ENCODE measurements at regions not wholly inside any gene's neighbourhood (a gene's known extent, or its start where the extent isn't known, plus 50 kb on each side); places are given as distances from the start of the nearest gene placed in this dataset.
"Not testable (repeated sequence)": the region's sequence is repeated elsewhere in the genome, so short reads cannot be mapped to it uniquely, and the experiment has no call there.

DNA sequence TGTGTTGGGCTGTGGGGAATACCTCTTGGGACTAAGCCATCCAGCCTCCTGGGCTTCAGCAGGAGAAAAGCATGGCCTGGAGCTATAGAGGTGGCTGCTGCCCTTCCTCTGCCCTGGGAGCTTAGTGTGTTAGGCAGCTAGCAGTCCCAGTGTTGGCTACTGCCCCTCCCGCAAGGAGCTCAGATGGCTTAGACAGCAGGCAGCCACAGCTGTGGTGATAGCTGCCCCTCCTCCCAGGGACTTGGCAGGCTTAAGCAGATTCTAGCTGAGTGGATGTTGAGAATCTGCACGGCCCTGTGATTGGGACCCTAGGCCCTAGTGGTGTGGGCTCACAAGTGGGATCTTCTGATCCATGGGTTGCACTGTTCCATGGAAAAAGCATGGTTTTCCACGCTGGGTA, 264.5 kb downstream of the TDRD3 start:
- Histone ChIP-seq H3K4me1 (ENCODE audit: control insufficient read depth, insufficient read depth, low read length, unreplicated experiment) (no peaks in the 10 kb centered on the region), H3K27ac (ENCODE audit: low read depth, low read length) (no peak overlapping the region), H3K79me2 (ENCODE audit: control insufficient read depth, insufficient read depth, low read length, unreplicated experiment) (no peaks in the 10 kb centered on the region), H3K36me3 (ENCODE audit: insufficient read depth, low read length) (no peaks in the 10 kb centered on the region), H2AFZ (ENCODE audit: low read length, unreplicated experiment) (no peak overlapping the region), H3K4me3 (ENCODE audit: low read depth, low read length) (no peak overlapping the region), H3K27me3 (ENCODE audit: insufficient read depth, low read length) (no peaks in the 10 kb centered on the region)

DNA sequence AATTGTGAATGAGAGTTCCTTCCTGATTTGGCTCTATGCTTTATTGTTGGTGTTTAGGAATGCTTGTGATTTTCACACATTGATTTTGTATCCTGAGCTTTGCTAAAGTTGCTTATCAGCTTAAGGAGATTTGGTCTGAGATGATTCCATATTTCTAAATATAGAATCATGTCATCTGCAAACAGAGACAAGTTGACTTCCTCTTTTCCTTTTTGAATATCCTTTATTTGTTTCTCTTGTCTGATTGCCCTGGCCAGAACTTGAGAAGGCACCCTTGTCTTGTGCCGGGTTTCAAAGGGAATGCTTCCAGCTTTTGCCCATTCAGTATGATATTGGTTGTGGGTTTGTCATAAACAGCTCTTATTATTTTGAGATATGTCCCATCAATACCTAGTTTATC, 260.6 kb downstream of the TDRD3 start:
- not testable (repeated sequence) for H2AFZ ChIP-seq (ENCODE audit: low read length, unreplicated experiment); H3K36me3 ChIP-seq (ENCODE audit: insufficient read depth, low read length)

GRCh38 chr13:60655256-60655655, 258.2 kb downstream of the TDRD3 start:
- Histone ChIP-seq H3K4me1 (ENCODE audit: control insufficient read depth, insufficient read depth, low read length, unreplicated experiment) (no peaks in the 10 kb centered on the region), H3K79me2 (ENCODE audit: control insufficient read depth, insufficient read depth, low read length, unreplicated experiment) (no peaks in the 10 kb centered on the region), H3K27me3 (ENCODE audit: insufficient read depth, low read length) (peaks cover 8% of the 10 kb centered on the region), H3K36me3 (ENCODE audit: insufficient read depth, low read length) (no peaks in the 10 kb centered on the region), H3K27ac (ENCODE audit: low read depth, low read length) (no peak overlapping the region), H3K4me3 (ENCODE audit: low read depth, low read length) (no peak overlapping the region), H2AFZ (ENCODE audit: low read length, unreplicated experiment) (no peak overlapping the region)

More for the DNA sequence above, 260.6 kb downstream of the TDRD3 start:
- not testable (repeated sequence) for H3K27ac ChIP-seq (ENCODE audit: low read depth, low read length); H3K27me3 ChIP-seq (ENCODE audit: insufficient read depth, low read length); H3K4me1 ChIP-seq (ENCODE audit: control insufficient read depth, insufficient read depth, low read length, unreplicated experiment); H3K4me3 ChIP-seq (ENCODE audit: low read depth, low read length); H3K79me2 ChIP-seq (ENCODE audit: control insufficient read depth, insufficient read depth, low read length, unreplicated experiment)

- Histone ChIP-seq H3K27me3 (ENCODE audit: insufficient read depth, low read length) (peaks cover 11% of the 10 kb centered on the region), H3K27ac (ENCODE audit: low read depth, low read length) (no peak overlapping the region), H3K4me3 (ENCODE audit: low read depth, low read length) (no peak overlapping the region), H3K4me1 (ENCODE audit: control insufficient read depth, insufficient read depth, low read length, unreplicated experiment) (no peaks in the 10 kb centered on the region), H2AFZ (ENCODE audit: low read length, unreplicated experiment) (no peak overlapping the region), H3K79me2 (ENCODE audit: control insufficient read depth, insufficient read depth, low read length, unreplicated experiment) (no peaks in the 10 kb centered on the region), H3K36me3 (ENCODE audit: insufficient read depth, low read length) (no peaks in the 10 kb centered on the region)
Measured at GRCh38 chr13:60654415-60654814, 257.4 kb downstream of the TDRD3 start.

DNA sequence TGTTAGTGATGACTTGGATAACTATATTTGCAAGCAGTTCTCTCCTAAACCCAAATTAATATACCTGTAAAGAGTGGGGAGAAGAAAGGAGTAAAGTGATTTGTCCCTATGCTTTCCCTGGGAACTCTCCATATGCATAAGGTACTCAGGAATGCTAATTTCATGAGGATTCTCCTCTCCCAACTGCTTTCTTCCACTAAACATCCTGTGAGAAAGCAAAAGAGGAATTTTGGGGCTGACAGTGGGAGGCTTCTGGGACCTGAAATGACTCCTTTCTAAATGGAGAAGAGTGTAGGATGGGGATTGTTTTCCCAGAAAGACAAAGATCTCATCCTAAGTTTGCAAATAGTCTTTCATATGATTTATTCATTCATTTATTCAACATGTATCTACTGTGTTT, 250.5 kb downstream of the TDRD3 start:
- no peak overlapping the region for H3K4me3 ChIP-seq (ENCODE audit: low read depth, low read length)
- no peaks in the 10 kb centered on the region for H3K4me1 ChIP-seq (ENCODE audit: control insufficient read depth, insufficient read depth, low read length, unreplicated experiment)
- H3K27ac ChIP-seq (ENCODE audit: low read depth, low read length): no peak overlapping the region
- H3K36me3 ChIP-seq (ENCODE audit: insufficient read depth, low read length): no peaks in the 10 kb centered on the region
- H2AFZ ChIP-seq (ENCODE audit: low read length, unreplicated experiment): no peak overlapping the region
- H3K27me3 ChIP-seq (ENCODE audit: insufficient read depth, low read length): peaks cover 48% of the 10 kb centered on the region
- no peaks in the 10 kb centered on the region for H3K79me2 ChIP-seq (ENCODE audit: control insufficient read depth, insufficient read depth, low read length, unreplicated experiment)

GRCh38 chr13:60646620-60647019, 249.6 kb downstream of the TDRD3 start:
- Histone ChIP-seq H3K4me1 (ENCODE audit: control insufficient read depth, insufficient read depth, low read length, unreplicated experiment) (no peaks in the 10 kb centered on the region), H2AFZ (ENCODE audit: low read length, unreplicated experiment) (no peak overlapping the region), H3K27me3 (ENCODE audit: insufficient read depth, low read length) (peaks cover 49% of the 10 kb centered on the region), H3K79me2 (ENCODE audit: control insufficient read depth, insufficient read depth, low read length, unreplicated experiment) (no peaks in the 10 kb centered on the region), H3K36me3 (ENCODE audit: insufficient read depth, low read length) (no peaks in the 10 kb centered on the region), H3K27ac (ENCODE audit: low read depth, low read length) (no peak overlapping the region), H3K4me3 (ENCODE audit: low read depth, low read length) (no peak overlapping the region)

- Histone ChIP-seq H3K79me2 (ENCODE audit: control insufficient read depth, insufficient read depth, low read length, unreplicated experiment) (no peaks in the 10 kb centered on the region), H3K4me3 (ENCODE audit: low read depth, low read length) (no peak overlapping the region), H3K27ac (ENCODE audit: low read depth, low read length) (no peak overlapping the region), H3K27me3 (ENCODE audit: insufficient read depth, low read length) (peaks cover 47% of the 10 kb centered on the region), H2AFZ (ENCODE audit: low read length, unreplicated experiment) (no peak overlapping the region), H3K4me1 (ENCODE audit: control insufficient read depth, insufficient read depth, low read length, unreplicated experiment) (no peaks in the 10 kb centered on the region), H3K36me3 (ENCODE audit: insufficient read depth, low read length) (no peaks in the 10 kb centered on the region)
Measured at GRCh38 chr13:60645676-60646075, 248.7 kb downstream of the TDRD3 start.

DNA sequence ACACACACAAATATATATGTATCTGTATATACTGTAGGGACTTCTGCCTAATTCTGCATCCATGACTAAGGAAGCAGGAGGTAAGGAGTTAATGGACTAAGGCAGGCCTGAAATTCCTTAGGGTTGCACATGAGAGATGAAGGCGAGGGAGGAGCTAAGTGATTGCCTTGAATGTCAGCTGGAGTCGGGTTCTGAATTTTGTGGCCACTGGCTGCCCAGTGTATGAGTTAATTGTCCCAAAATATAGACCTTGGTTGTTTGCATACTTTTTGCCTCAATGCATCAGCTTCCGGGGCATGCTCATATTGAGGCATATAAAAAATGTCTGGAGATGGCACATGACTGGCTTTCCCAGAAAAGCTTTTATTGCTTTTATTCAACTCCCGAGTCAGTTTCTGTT, 245.5 kb downstream of the TDRD3 start:
- H3K27me3 ChIP-seq (ENCODE audit: insufficient read depth, low read length): peaks cover 61% of the 10 kb centered on the region
- no peak overlapping the region for H3K27ac ChIP-seq (ENCODE audit: low read depth, low read length)
- no peak overlapping the region for H2AFZ ChIP-seq (ENCODE audit: low read length, unreplicated experiment)
- no peaks in the 10 kb centered on the region for H3K79me2 ChIP-seq (ENCODE audit: control insufficient read depth, insufficient read depth, low read length, unreplicated experiment)
- H3K36me3 ChIP-seq (ENCODE audit: insufficient read depth, low read length): no peaks in the 10 kb centered on the region
- H3K4me3 ChIP-seq (ENCODE audit: low read depth, low read length): no peak overlapping the region
- no peaks in the 10 kb centered on the region for H3K4me1 ChIP-seq (ENCODE audit: control insufficient read depth, insufficient read depth, low read length, unreplicated experiment)

GRCh38 chr13:60629158-60629557, 232.1 kb downstream of the TDRD3 start:
- Histone ChIP-seq H3K36me3 (ENCODE audit: insufficient read depth, low read length) (no peaks in the 10 kb centered on the region), H3K79me2 (ENCODE audit: control insufficient read depth, insufficient read depth, low read length, unreplicated experiment) (no peaks in the 10 kb centered on the region), H3K27me3 (ENCODE audit: insufficient read depth, low read length) (peaks cover 73% of the 10 kb centered on the region), H3K27ac (ENCODE audit: low read depth, low read length) (no peak overlapping the region), H3K4me1 (ENCODE audit: control insufficient read depth, insufficient read depth, low read length, unreplicated experiment) (no peaks in the 10 kb centered on the region), H2AFZ (ENCODE audit: low read length, unreplicated experiment) (no peak overlapping the region), H3K4me3 (ENCODE audit: low read depth, low read length) (no peak overlapping the region)

- Histone ChIP-seq H3K4me1 (ENCODE audit: control insufficient read depth, insufficient read depth, low read length, unreplicated experiment) (no peaks in the 10 kb centered on the region), H2AFZ (ENCODE audit: low read length, unreplicated experiment) (no peak overlapping the region), H3K79me2 (ENCODE audit: control insufficient read depth, insufficient read depth, low read length, unreplicated experiment) (no peaks in the 10 kb centered on the region), H3K4me3 (ENCODE audit: low read depth, low read length) (no peak overlapping the region), H3K27ac (ENCODE audit: low read depth, low read length) (no peak overlapping the region), H3K27me3 (ENCODE audit: insufficient read depth, low read length) (peaks cover 77% of the 10 kb centered on the region), H3K36me3 (ENCODE audit: insufficient read depth, low read length) (no peaks in the 10 kb centered on the region)
Measured at GRCh38 chr13:60627071-60627686, 230.2 kb downstream of the TDRD3 start.
